ENCODE measurements at regions not wholly inside any gene's neighbourhood (a gene's known extent, or its start where the extent isn't known, plus 50 kb on each side); places are given as distances from the start of the nearest gene placed in this dataset.
"Not testable (repeated sequence)": the region's sequence is repeated elsewhere in the genome, so short reads cannot be mapped to it uniquely, and the experiment has no call there.

GRCh38 chr4:188975271-188975670, 836.0 kb downstream of the TRIML1 start:
- DNase-seq = no peak

DNA sequence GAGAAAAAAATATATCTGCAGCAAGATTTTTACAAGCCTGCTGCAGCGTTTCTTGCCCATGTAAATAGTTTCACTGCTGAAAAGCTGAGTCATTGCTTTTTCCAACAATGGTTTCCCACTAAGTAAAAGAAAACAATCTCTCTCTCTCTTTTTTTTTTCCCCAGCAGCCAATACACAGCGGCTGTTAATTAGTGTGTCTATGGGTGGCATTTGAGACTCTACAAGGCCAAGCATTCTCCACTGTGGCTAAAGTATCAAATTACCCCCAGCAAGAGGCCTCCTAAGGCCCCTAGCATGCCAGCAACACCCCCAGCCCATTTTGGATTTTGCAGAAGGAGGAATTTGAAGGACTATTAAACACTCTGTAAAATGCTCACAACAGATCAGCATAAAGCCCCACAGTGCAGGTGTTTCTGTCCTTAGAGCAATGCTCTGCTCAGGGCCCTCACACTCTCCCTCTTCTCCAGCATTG, 837.4 kb downstream of the TRIML1 start:
- DNase-seq = no peak

DNA sequence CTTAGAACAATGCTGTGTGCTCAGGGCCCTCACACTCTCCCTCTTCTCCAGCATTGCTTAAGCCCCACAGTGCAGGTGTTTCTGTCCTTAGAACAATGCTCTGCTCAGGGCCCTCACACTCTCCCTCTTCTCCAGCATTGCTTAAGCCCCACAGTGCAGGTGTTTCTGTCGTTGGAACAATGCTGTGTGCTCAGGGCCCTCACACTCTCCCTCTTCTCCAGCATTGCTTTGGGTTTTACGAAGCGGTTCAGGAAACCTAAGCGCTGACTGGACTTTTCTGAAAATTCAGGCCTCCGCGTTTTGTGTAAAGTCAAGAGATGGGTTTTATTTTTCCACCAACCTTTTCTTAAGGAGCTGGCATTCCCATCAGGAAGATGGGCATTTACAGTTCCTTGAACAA, 838.0 kb downstream of the TRIML1 start:
- not testable (repeated sequence) for DNase-seq

GRCh38 chr4:188984518-188984917, 845.3 kb downstream of the TRIML1 start:
- DNase-seq = no peak

- DNase-seq = no peak
Measured at GRCh38 chr4:188986271-188986689, 847.0 kb downstream of the TRIML1 start.

DNA sequence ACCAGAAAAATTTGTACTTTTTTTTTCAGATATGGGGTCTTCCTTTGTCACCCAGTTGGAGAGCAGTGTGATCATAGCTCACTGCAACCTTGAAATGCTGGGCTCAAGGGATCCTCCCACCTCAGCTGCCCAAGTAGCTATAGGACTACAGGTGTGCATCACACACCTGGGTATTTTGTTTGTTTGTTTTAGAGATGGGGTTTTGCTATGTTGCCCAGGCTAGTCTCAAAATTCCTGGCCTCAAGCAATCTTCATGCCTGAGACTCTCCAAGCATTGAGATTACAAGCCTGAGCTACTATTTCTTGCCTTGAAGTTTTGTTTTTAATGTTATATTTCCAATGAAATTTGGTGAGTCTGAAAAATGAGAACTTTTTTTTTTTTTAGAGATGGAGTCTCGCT, 847.8 kb downstream of the TRIML1 start:
- DNase-seq = no peak

GRCh38 chr4:188988131-188988530, 848.9 kb downstream of the TRIML1 start:
- no peak for DNase-seq

GRCh38 chr4:188989371-188989770, 850.1 kb downstream of the TRIML1 start:
- no peak for DNase-seq

GRCh38 chr4:188992706-188993105, 853.5 kb downstream of the TRIML1 start:
- no peak for DNase-seq

DNA sequence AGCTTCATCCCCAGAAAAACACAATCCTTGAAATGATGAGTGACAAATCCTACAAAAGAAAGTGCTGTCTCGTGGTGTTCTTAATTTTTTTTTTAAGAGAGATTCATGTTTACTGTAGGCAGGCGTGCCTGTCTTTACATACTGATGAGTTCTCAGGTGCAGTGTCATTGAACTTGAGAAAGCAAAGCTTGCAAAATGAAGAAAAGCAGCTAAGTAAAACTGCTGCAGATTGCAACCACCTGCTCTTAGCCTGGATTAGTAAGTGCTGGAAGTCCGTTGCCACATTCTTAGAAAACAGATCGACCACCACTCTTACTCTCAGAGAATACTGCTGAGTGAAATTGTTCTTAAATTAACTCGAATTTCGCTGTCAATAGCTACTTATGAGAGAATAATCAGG, 854.6 kb downstream of the TRIML1 start:
- DNase-seq = no peak

GRCh38 chr4:189001283-189001970, 862.2 kb downstream of the TRIML1 start:
- DNase-seq = no peak

DNA sequence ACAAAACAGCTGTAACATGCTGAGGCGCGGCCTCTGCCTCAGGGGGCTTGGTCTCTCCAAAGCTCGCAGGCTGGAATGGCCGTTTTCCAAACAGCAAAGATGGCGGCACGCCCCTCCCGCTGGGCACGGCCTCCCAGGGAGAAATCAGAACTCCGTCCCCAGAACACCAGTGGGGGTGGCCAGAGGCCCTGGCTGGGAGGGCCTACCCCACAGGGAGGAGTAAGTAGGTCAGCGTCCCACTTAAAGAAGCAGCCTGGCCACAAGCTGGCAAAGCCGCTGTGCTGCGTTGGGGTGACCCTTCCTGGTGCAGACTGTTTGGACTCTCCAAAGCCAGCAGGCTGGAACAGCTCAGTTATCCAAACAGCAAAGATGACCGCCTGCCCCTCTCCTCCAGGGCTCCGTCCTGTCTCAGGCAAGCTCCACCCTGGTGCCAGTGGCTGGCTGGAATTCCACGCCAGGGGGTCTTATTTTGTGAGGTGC, 862.8 kb downstream of the TRIML1 start:
- DNase-seq = no peak

DNA sequence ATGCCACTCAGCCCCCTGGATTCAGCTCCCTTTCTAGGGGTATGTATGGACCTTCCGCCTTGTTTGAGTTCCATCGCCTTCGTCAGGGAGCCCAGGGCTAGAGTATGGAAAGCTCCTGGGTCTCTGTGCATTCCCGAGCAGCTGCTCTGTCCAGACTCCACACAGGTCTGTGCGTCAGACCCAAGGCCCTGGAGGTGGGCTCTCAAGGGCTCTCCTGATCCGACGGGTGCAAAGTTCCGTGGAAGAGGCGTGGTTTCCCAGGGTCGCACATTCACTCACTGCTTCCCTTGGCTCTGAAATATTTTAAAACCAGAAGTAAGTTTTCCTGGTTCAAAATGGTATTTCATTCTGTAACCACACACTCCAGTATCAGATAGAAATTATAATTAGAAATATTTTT, 863.2 kb downstream of the TRIML1 start:
- no peak for DNase-seq

DNA sequence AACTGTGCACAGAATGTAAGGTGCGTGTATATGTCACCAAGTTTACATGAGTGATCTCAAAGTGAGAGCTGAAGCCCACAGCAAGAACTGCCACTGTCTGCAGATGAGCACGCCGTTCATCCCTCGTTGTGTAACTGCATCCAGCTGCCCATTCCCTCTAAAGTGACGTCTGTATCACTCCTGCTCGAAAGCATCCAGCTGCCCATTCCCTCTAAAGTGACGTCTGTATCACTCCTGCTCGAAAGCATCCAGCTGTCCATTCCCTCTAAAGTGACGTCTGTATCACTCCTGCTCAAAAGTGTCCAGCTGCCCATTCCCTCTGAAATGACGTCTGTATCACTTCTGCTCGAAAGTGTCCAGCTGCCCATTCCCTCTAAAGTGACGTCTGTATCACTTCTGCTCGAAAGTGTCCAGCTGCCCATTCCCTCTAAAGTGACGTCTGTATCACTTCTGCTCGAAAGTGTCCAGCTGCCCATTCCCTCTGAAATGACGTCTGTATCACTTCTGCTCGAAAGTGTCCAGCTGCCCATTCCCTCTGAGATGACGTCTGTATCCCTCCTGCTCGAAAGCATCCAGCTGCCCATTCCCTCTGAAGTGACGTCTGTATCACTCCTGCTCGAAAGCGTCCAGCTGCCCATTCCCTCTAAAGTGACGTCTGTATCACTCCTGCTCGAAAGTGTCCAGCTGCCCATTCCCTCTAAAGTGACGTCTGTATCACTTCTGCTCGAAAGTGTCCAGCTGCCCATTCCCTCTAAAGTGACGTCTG, 871.4 kb downstream of the TRIML1 start:
- DNase-seq = not testable (repeated sequence)

- no peak for DNase-seq
Measured at GRCh38 chr4:189021831-189022230, 882.6 kb downstream of the TRIML1 start.

- no peak for DNase-seq
Measured at GRCh38 chr4:189022440-189023035, 883.3 kb downstream of the TRIML1 start.

DNA sequence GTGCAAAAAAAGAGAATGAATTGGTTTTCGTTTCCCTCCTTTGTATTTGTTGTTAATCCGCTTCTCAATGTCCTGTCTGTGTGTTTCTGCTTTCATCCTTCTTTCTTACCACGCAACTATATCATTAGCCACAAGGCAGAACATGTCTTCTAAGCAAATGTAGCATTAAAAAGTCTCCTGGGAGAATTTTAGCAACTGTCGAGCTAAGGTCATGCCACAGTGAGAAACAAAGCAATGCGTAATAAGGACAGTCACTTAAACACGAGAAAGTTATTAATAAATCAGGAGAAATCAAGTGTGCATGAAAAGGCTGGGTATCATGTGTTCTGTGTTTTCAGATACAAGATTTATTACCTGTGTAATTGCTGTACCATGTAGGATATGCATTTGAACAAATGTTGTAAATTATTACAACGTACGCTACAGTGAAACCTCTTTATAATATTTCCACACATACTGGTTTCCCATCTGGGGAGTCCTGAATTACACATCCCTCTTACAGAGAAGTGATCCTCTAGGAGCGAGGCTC, 890.8 kb downstream of the TRIML1 start:
- no peak for DNase-seq

- DNase-seq = no peak
Measured at GRCh38 chr4:189032606-189033338, 893.5 kb downstream of the TRIML1 start.

GRCh38 chr4:189033801-189034347, 894.6 kb downstream of the TRIML1 start:
- DNase-seq = no peak

DNA sequence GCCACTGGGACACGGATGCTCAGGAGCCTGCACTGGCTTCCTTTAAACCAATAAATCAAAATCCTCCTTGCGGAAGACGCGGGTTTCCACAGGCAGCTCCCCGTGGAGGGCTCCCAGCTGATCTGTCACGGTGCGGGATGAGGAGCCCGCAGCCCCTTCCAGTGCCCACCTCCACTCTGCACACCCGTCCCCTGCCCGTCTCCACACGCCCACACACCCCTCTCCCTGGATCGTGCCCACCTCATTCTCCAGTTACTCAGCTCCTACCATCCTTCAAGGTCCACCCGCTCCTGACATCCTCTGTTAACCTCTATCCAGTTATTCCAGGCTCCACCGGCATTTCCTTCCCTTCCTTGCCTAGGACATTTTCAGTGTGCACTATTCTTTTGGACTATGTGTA, 895.9 kb downstream of the TRIML1 start:
- DNase-seq = no peak

GRCh38 chr4:189035654-189036053, 896.4 kb downstream of the TRIML1 start:
- no peak for DNase-seq

- no peak for DNase-seq
Measured at GRCh38 chr4:189036906-189037305, 897.7 kb downstream of the TRIML1 start.

GRCh38 chr4:189046642-189047041, 894.0 kb upstream of the FRG1 start:
- DNase-seq = no peak
